HG03442 (cell line): ENCODE measurements at regions not wholly inside any gene's neighbourhood (a gene's known extent, or its start where the extent isn't known, plus 50 kb on each side); places are given as distances from the start of the nearest gene placed in this dataset.
"Not testable (repeated sequence)": the region's sequence is repeated elsewhere in the genome, so short reads cannot be mapped to it uniquely, and the experiment has no call there.

Experiments used
- ATAC-seq: cut with Tn5 transposase; IDR thresholded peaks from one replicate; pipeline ENCODE4 v1.9.1; 2021; ENCODE audit warnings: mild to moderate bottlenecking, moderate library complexity; ENCODE audit not compliant: unreplicated experiment

GRCh38 chr12:31906557-31907301, 52.5 kb upstream of the RESF1 start:
- no peak for ATAC-seq

GRCh38 chr12:31903025-31903424, 56.2 kb upstream of the RESF1 start:
- no peak for ATAC-seq

- no peak for ATAC-seq
Observed at GRCh38 chr12:31900271-31900670, 58.9 kb upstream of the RESF1 start.

DNA sequence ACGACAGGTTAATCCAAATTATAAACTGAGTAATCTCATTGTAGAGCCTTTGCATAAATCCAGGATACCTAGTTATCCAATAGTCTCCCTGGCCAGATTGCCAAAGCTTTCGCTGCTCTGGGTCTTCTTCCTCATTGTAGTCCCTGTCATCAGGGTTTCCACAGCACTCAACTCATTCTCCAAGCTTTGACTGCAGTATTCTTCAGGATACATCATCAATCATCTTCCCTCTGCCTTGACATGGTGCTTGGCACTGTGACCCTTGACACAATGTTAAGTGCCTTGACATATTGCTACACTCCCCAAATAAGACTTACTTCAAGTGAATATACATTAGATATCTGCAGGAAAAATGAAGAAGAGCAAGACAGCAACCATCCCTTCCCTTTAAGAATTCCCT, 60.1 kb upstream of the RESF1 start:
- ATAC-seq, result no peak

GRCh38 chr12:31897781-31898503, 61.3 kb upstream of the RESF1 start:
- no peak for ATAC-seq

GRCh38 chr12:31897092-31897491, 62.1 kb upstream of the RESF1 start:
- not testable (repeated sequence) for ATAC-seq

DNA sequence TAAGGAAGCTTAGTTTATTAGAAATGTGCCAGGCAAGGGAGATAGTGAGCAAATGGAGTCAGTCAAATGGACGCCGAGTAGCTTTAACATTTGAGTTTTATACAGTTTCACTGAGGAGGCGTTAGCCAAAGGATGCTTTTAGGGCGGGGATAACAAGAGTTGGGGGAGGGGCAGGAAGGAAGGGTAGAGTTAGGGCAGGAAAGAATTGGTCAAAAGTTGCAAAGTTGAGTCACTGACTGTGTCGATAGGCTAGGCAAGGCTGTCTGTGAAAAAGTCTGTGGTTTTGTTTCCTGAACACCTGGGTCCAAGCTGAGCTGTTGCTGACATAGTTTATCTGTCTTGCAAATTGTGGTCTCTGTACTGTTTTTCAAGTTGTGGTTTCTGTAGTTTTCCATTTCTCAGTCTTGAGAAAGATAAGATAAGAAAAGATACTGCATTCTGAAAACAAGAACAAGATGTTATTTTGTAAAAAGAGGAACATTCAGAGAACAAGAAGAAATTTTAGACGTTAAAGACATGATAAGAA, 62.6 kb upstream of the RESF1 start:
- ATAC-seq, result peak; percentile 98

- ATAC-seq, result no peak
Observed at GRCh38 chr12:31895449-31896150, 63.6 kb upstream of the RESF1 start.

DNA sequence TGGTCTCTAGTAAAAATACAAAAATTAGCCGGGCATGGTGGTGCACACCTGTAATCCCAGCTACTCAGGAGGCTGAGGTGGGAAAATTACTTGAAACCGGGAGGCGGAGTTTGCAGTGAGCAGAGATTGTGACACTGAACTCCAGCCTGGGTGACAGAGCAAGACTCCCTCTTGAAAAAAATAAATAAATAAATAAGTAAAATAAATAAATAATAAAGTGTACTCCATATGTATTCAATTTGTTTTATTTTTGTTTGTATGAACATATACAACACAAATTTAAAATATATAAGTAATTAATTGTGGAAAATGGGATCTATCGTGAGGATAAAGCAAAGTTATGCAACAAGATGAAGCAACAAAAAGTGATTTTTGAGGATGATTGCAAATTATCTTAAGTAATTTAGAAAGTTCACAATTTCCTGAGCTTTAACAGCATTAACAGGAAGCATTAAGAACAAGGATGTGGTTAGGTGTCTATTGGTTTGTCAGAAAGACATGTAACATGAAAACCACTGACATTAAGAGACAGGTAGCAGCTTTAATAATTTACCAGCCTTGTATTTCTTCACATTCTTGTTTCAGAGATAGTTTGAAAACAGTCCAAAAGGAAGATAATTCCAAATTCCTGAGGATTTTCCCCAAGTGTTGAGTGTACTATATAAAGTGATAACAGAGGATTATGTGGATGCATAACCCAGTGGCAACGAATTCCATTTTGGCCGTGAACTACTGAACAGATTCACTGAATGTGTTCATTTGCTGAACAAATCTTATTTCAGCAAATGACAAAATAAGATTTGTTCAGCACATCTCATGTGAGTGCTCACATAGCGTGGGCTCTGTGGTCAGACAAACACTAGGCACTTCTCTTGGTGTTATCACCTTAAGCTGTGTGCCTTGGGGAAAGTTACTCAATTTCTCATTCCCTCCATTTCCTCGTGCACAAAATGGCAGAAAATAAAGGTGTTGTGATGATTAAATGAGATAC, 68.6 kb upstream of the RESF1 start:
- ATAC-seq, result no peak

DNA sequence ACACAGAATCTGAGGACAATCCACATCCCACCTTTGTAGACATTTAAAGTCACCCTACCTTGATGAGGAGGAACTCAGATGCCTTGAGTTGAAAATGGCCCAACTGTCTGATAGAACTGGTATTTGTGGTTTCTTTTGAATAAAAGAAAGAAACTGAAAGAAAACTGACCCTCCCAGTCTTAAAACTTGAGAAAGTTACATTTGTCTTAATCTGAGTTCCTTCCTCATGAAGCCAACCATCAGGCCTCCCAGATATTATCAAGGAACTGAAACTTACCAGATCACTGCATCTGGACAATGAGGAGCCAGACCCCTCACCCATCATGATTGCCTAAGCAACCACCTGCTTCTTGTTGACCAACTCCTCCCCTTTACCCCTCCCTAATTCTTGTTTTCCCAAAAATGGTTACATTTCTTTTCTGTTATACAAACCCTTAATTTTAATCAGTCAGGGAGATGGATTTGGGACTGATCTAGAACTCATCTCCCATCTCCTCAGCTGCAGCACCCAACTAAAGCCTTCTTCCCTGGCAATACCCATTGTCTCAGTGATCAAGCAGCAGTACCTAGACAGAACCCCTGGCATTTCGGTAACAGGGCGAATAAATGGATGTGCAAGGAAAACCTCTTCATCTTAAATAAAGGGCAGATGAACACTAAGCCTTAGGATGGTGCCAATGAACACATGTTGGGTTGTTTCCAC, 72.0 kb upstream of the RESF1 start:
- ATAC-seq, result no peak

GRCh38 chr12:31882682-31883081, 76.5 kb upstream of the RESF1 start:
- not testable (repeated sequence) for ATAC-seq

GRCh38 chr12:31880340-31880739, 78.9 kb upstream of the RESF1 start:
- no peak for ATAC-seq

DNA sequence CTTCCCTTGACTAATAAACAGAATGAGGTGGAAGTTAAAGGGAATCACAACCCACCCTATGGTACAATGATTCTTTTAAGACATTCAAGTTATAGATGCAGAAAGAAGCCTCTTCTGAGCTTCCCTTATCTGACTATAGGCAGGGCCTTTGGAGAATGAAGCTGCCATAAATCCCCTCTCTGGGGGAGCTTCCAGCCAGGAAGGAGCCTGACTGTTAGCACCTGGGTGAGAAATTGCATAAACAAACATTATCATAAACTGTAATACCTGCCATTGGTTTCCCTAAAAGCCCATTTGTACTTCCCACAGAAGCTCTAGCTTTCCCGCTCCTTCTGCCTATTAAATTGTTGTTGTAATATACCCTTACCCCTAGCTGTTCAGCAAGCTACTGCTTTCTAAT, 81.3 kb upstream of the RESF1 start:
- ATAC-seq, result no peak

DNA sequence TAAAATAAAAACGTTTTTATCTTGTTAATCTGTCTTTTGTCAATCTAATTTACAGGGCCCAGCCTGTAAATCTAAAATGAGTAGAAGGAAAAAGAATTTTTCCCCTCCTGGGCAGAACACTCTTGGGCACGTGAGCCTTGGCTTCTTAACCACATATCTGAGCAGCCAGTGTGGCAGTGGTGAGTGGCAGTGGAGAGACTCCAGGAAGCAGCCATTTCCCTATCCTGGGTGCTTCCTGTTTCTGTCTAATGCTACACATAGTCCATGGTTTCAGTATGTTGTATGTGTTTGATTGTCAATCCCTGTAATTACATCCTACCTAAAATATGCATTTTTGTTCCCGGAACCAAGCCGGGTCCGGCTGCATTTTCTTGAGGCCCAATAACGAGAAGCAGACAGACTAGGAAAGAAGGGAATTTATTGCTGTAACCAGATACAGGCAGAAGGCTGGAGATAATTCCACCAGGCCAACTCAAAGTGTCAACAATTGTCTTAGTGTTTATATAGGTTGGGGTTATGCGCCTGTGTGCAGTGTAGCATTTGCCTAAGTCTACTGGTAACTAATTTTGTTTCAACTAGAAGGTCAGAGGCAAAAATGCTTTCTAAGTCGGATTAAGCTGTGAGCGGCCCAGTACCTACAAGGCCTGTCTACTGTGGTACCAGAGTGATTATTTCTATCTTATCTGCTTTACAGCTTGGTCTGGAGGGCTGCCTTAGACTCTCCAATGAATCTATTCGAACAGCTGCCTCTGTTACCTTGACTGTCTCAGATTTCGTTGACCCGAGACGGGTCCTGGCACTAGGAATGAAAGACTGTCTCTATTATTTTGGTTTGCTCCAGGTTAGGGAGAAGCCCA, 82.4 kb upstream of the RESF1 start:
- no peak for ATAC-seq

DNA sequence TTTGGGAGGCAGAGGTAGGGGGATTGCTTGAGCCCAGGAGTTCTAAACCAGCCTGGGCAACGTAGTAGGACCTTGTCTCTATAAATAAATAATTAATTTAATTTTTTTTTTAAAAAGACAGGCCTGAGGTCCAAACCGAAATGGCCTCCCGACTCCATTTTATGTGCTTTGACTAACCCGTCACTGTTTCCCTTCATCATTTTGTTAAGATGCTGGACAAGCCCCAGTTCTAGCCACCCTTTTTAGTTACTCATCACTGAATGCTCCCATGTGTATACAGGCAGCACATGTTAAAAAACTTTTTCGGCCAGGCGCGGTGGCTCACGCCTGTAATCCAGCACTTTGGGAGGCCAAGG, 83.6 kb upstream of the RESF1 start:
- no peak for ATAC-seq

- peak; percentile 86 for ATAC-seq
Observed at GRCh38 chr12:31874961-31875608, 84.1 kb upstream of the RESF1 start.

GRCh38 chr12:31872831-31873604, 86.2 kb upstream of the RESF1 start:
- ATAC-seq, result no peak

GRCh38 chr12:31869972-31870371, 89.2 kb upstream of the RESF1 start:
- ATAC-seq, result no peak
